ENCODE measurements at regions not wholly inside any gene's neighbourhood (a gene's known extent, or its start where the extent isn't known, plus 50 kb on each side); places are given as distances from the start of the nearest gene placed in this dataset.

GRCh38 chr1:2920421-2921015 is 100.7 kb upstream of the ACTRT2 start:
- TF ChIP-seq CTCF (IDR thresholded peaks at IDR 0.05; ENCODE audit: insufficient read depth, low read length, poor library complexity, severe bottlenecking) (no peak), EZH2phosphoT487 (conservative IDR thresholded peaks at IDR 0.05; ENCODE audit: low read length) (no peak)

Measured in SU-DHL-6 (cell line).